CD14-positive monocyte (primary cell): ENCODE measurements at regions not wholly inside any gene's neighbourhood (a gene's known extent, or its start where the extent isn't known, plus 50 kb on each side); places are given as distances from the start of the nearest gene placed in this dataset.

Experiments used
- DNase-seq, 3 donors: peaks; one replicate each; pipeline ENCODE4 v3.0.0-alpha.2; 2011 to 2022
- H2AFZ ChIP-seq: 2 replicates; pipeline ENCODE4 v1.6.0; 2012; ENCODE audit warnings: mild to moderate bottlenecking, low read depth, low read length, inconsistent platforms; ENCODE audit not compliant: insufficient read depth, poor library complexity, severe bottlenecking
- H3K27ac ChIP-seq, 2 donors: 1 replicate in 1 of 2; 2 replicates in 1 of 2; pipeline ENCODE4 v1.5.1; 2012 to 2013; ENCODE audit warnings: low read length in 2 of 2, control low read depth in 1 of 2, inconsistent platforms in 1 of 2, low read depth in 1 of 2, mild to moderate bottlenecking in 1 of 2
- H3K27me3 ChIP-seq, 2 donors: one replicate each; pipeline versions ENCODE4 v1.6.0 to v1.6.1; 2011 to 2013; ENCODE audit warnings: low read length in 2 of 2; ENCODE audit not compliant: control insufficient read depth in 2 of 2, insufficient read depth in 2 of 2
- H3K36me3 ChIP-seq, 2 donors: replicated peaks in 1 of 2; 1 replicate in 1 of 2; 2 replicates in 1 of 2; pipeline versions ENCODE4 v1.5.1 to v1.6.1; 2012 to 2013; ENCODE audit warnings: low read length in 2 of 2, control low read depth in 1 of 2, inconsistent platforms in 1 of 2, mild to moderate bottlenecking in 1 of 2; ENCODE audit not compliant: insufficient read depth in 2 of 2, control insufficient read depth in 1 of 2
- H3K4me1 ChIP-seq, 2 donors: 1 replicate in 1 of 2; 2 replicates in 1 of 2; pipeline versions ENCODE4 v1.5.1 to v1.6.1; 2012 to 2013; ENCODE audit warnings: low read length in 2 of 2, control low read depth in 1 of 2, inconsistent platforms in 1 of 2, mild to moderate bottlenecking in 1 of 2, moderate library complexity in 1 of 2; ENCODE audit not compliant: insufficient read depth in 2 of 2, control insufficient read depth in 1 of 2
- H3K4me2 ChIP-seq: replicated peaks from 2 replicates; pipeline ENCODE3; 2012; ENCODE audit warnings: low read length, moderate library complexity, mild to moderate bottlenecking; ENCODE audit not compliant: poor library complexity, severe bottlenecking; ENCODE audit errors: extremely low read depth
- H3K4me3 ChIP-seq, 3 experiments: fragments of 200-600 bp in 1 of 3; sonication (generic) in 1 of 3; replicated peaks in 1 of 3; 1 replicate in 2 of 3; 2 replicates in 1 of 3; pipeline ENCODE4 v1.5.1; 2011 to 2013; ENCODE audit warnings: low read length in 3 of 3, mild to moderate bottlenecking in 3 of 3, control low read depth in 2 of 3, low read depth in 2 of 3, inconsistent platforms in 1 of 3, moderate library complexity in 1 of 3
- H3K79me2 ChIP-seq: 2 replicates; pipeline ENCODE4 v1.6.0; 2012; ENCODE audit warnings: mild to moderate bottlenecking, control low read depth, inconsistent platforms, low read length, moderate library complexity; ENCODE audit not compliant: insufficient read depth
- H3K9ac ChIP-seq: 2 replicates; pipeline ENCODE4 v1.6.0; 2017; ENCODE audit warnings: low read length, mild to moderate bottlenecking; ENCODE audit not compliant: insufficient read depth, poor library complexity, severe bottlenecking
- H3K9me3 ChIP-seq, 2 donors: replicated peaks in 1 of 2; 1 replicate in 1 of 2; 2 replicates in 1 of 2; pipeline versions ENCODE4 v1.5.1 to v1.6.1; 2012 to 2013; ENCODE audit warnings: low read length in 2 of 2, control low read depth in 1 of 2; ENCODE audit not compliant: control insufficient read depth in 1 of 2, insufficient read depth in 1 of 2
- H4K20me1 ChIP-seq: 2 replicates; pipeline ENCODE4 v1.6.0; 2012; ENCODE audit warnings: mild to moderate bottlenecking, low read length, control low read depth, moderate library complexity; ENCODE audit not compliant: insufficient read depth
- H3K27ac Mint-ChIP-seq, 7 donors: one replicate each; pipeline ENCODE4 v1.8.0; 2020; ENCODE audit warnings: mild to moderate bottlenecking in 7 of 7, mixed read lengths in 7 of 7, moderate library complexity in 6 of 7, inconsistent platforms in 2 of 7
- H3K27me3 Mint-ChIP-seq, 3 donors: one replicate each; pipeline ENCODE4 v1.8.0; 2021 to 2022; ENCODE audit warnings: low read depth in 3 of 3, mild to moderate bottlenecking in 3 of 3, mixed read lengths in 3 of 3, moderate library complexity in 3 of 3, inconsistent platforms in 1 of 3
- H3K36me3 Mint-ChIP-seq, 2 donors: one replicate each; pipeline ENCODE4 v1.8.0; 2020; ENCODE audit warnings: mixed read lengths in 2 of 2, inconsistent platforms in 1 of 2, mild to moderate bottlenecking in 1 of 2
- H3K4me1 Mint-ChIP-seq: one replicate; pipeline ENCODE4 v1.8.0; 2020; ENCODE audit warnings: mild to moderate bottlenecking, mixed read lengths
- H3K4me3 Mint-ChIP-seq, 2 donors: one replicate each; pipeline ENCODE4 v1.8.0; 2020; ENCODE audit warnings: mild to moderate bottlenecking in 2 of 2, mixed read lengths in 2 of 2, moderate library complexity in 1 of 2
- H3K9me3 Mint-ChIP-seq, 7 donors: one replicate each; pipeline ENCODE4 v1.8.0; 2020 to 2022; ENCODE audit warnings: mixed read lengths in 7 of 7, mild to moderate bottlenecking in 6 of 7, moderate library complexity in 6 of 7, inconsistent platforms in 2 of 7
- WGBS: methylation state at CpG from one replicate; pipeline ENCODE4 v1.1.5; 2013; ENCODE audit warnings: missing lambda C conversion rate; ENCODE audit not compliant: insufficient coverage; 5-methylcytosine and 5-hydroxymethylcytosine counted together
- intact Hi-C, 2 donors: fragments of 100-400 bp; cut with micrococcal nuclease; formaldehyde crosslinking; loops; one replicate each; pipeline versions ENCODE4 v1.15.0 to v1.15.1; 2023
- TF ChIP-seq, protein P1 (sequence below): fragments of 200-600 bp; IDR thresholded peaks from one replicate; pipeline ENCODE4 v1.8.0; 2022; ENCODE audit warnings: antibody characterized with exemption, mild to moderate bottlenecking

GRCh38 chr14:65828396-65828795 is 415.9 kb downstream of the FUT8 start:
- WGBS = 92% methylated on average over 3 of the region's 4 CpGs
- intact Hi-C loops = loop anchor here in 1 of 2 donors (10.0 kb wide), 2 partner anchors 414 to 604 kb away; partner anchors contain the start of gene FUT8

DNA sequence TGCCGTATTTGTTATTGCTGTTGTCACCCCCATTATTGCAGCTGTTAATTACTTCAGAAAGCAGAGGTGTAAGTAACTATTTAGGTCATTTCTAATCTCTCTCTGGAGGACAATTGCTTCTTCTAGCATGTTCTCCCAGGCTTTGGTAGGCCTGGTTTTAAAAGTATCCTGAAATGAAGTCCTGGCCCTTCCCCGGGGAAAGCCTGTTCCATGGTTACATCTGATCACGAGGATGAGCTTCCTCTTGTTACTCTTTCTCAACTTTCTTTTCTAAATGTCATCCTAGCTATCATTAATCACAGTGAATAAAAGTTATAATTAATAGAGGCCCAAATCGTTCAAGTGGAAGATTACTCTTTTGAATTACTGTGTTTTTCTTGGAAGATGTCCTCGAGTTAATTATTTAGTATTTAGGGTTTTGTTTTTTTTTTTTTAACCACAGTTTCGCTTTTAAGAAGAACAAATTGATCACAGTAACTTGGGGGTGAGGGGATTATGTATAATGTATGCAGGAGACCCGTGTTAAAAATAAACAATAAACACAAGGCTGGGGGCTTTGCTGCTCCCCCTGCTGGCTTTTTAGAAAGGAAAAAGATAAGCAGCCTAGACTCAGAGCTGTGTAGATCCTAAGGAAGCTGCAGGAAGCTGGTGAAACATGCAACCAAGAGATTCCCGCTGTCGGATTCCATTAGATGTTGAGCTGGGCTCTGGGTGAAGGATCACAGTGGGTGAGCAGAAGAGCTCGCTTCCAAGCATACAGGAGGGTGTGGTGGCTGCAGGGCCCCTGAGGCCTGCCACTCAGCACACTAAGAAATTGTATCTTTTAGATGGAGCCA is 420.1 kb downstream of the FUT8 start:
- H3K4me2 ChIP-seq = no peak overlapping the region
- 100% methylated on average over 2 of the region's 10 CpGs for WGBS
- no peak overlapping the region for H3K9ac ChIP-seq
- no peaks in the 10 kb centered on the region for H3K27me3 ChIP-seq
- H3K36me3 Mint-ChIP-seq = no peaks in the 10 kb centered on the region
- H3K4me3 Mint-ChIP-seq = no peak overlapping the region
- no peak overlapping the region for H3K27ac Mint-ChIP-seq
- H3K27me3 Mint-ChIP-seq = peaks cover 0 to 7% (median 5%) of the 10 kb centered on the region in 3 donors
- H4K20me1 ChIP-seq = no peaks in the 10 kb centered on the region
- H2AFZ ChIP-seq = no peak overlapping the region
- no peak overlapping the region for H3K4me3 ChIP-seq
- TF ChIP-seq, protein P1, sequence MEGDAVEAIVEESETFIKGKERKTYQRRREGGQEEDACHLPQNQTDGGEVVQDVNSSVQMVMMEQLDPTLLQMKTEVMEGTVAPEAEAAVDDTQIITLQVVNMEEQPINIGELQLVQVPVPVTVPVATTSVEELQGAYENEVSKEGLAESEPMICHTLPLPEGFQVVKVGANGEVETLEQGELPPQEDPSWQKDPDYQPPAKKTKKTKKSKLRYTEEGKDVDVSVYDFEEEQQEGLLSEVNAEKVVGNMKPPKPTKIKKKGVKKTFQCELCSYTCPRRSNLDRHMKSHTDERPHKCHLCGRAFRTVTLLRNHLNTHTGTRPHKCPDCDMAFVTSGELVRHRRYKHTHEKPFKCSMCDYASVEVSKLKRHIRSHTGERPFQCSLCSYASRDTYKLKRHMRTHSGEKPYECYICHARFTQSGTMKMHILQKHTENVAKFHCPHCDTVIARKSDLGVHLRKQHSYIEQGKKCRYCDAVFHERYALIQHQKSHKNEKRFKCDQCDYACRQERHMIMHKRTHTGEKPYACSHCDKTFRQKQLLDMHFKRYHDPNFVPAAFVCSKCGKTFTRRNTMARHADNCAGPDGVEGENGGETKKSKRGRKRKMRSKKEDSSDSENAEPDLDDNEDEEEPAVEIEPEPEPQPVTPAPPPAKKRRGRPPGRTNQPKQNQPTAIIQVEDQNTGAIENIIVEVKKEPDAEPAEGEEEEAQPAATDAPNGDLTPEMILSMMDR = no peak
- no peaks in the 10 kb centered on the region for H3K79me2 ChIP-seq
- H3K27ac ChIP-seq = no peak overlapping the region
- H3K9me3 Mint-ChIP-seq = peaks cover 0 to 3% (median 0%) of the 10 kb centered on the region in 7 donors
- intact Hi-C loops = no loop called here
- DNase-seq = no peak
- H3K9me3 ChIP-seq = no peaks in the 10 kb centered on the region
- H3K36me3 ChIP-seq = no peaks in the 10 kb centered on the region
- no peaks in the 10 kb centered on the region for H3K4me1 ChIP-seq
- H3K4me1 Mint-ChIP-seq = no peaks in the 10 kb centered on the region

More at GRCh38 chr14:65828396-65828795, 415.9 kb downstream of the FUT8 start:
- no peak overlapping the region for H3K27ac Mint-ChIP-seq
- Histone ChIP-seq H3K36me3 (no peaks in the 10 kb centered on the region), H3K9me3 (no peaks in the 10 kb centered on the region), H3K4me1 (no peaks in the 10 kb centered on the region), H3K27ac (no peak overlapping the region), H3K4me3 (no peak overlapping the region), H3K79me2 (no peaks in the 10 kb centered on the region), H2AFZ (no peak overlapping the region), H3K4me2 (no peak overlapping the region), H3K27me3 (no peaks in the 10 kb centered on the region), H3K9ac (no peak overlapping the region), H4K20me1 (no peaks in the 10 kb centered on the region)
- no peak overlapping the region for H3K4me3 Mint-ChIP-seq
- no peaks in the 10 kb centered on the region for H3K4me1 Mint-ChIP-seq
- DNase-seq = no peak
- H3K27me3 Mint-ChIP-seq = peaks cover 0 to 7% (median 2%) of the 10 kb centered on the region in 3 donors
- no peaks in the 10 kb centered on the region for H3K36me3 Mint-ChIP-seq
- peaks cover 0 to 3% (median 0%) of the 10 kb centered on the region in 7 donors for H3K9me3 Mint-ChIP-seq
- TF ChIP-seq, protein P1 = no peak
